Anterior cingulate cortex (tissue), 58 donors: ENCODE measurements at regions not wholly inside any gene's neighbourhood (a gene's known extent, or its start where the extent isn't known, plus 50 kb on each side); places are given as distances from the start of the nearest gene placed in this dataset.

ENCODE experiments used
- DNase-seq, 58 donors: peaks; one replicate each; lab custom pipeline; 2025; lab: John Stamatoyannopoulos, UW

GRCh38 chr10:78155722-78156121 is 122.1 kb downstream of the RPS24 start:
- DNase-seq = no peak

GRCh38 chr10:78160591-78160990 is 126.9 kb downstream of the RPS24 start:
- DNase-seq = no peak

GRCh38 chr10:78162853-78163252 is 129.2 kb downstream of the RPS24 start:
- no peak for DNase-seq

GRCh38 chr10:78164702-78165101 is 131.0 kb downstream of the RPS24 start:
- peak in 4 of 58 donors; percentile 6 to 13 (median 8) for DNase-seq

- DNase-seq = no peak
Measured at GRCh38 chr10:78165172-78165571, 131.5 kb downstream of the RPS24 start.

DNA sequence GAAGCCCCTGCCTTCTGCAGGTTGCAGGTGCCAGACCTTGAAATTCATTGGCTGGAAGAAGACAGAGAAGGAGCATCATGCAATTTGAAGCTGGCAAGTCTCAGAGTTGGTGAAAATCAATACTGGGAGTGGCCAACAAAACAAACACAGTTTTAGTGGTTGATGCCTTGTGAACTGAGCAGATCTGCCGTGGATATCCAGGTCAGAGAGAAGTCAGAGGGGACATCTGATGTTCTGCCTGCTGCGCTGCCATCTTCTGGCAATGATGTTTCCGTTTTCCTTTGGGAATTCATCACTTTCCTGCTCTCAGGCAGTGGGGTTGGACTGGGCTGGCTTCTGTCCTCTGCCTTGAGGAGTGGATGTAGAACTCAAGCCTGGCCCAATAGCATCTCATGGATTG is 132.0 kb downstream of the RPS24 start:
- DNase-seq = peak in 1 of 58 donors; percentile 11

DNA sequence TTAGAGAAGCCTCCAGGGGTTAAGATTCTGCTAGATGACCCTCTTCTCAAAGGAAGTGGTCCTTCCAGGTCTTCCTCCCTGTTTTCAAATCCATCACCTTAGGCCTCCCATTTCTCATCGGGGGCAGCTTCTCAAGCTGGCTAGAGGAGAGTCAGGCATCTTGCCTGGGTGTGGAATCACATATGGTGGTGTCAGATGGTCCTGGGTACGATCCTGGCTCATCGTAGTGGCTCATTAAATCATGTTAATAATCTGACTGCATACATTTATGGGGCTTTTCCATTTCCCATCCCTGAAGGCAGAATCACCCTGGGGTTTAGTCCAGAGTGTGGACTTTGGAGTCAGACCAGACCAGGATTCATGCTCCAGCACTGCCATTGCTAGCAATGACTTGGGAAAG is 132.6 kb downstream of the RPS24 start:
- no peak for DNase-seq

- DNase-seq = no peak
Measured at GRCh38 chr10:78169214-78169613, 135.6 kb downstream of the RPS24 start.

GRCh38 chr10:78170026-78170475 is 136.4 kb downstream of the RPS24 start:
- DNase-seq = no peak

DNA sequence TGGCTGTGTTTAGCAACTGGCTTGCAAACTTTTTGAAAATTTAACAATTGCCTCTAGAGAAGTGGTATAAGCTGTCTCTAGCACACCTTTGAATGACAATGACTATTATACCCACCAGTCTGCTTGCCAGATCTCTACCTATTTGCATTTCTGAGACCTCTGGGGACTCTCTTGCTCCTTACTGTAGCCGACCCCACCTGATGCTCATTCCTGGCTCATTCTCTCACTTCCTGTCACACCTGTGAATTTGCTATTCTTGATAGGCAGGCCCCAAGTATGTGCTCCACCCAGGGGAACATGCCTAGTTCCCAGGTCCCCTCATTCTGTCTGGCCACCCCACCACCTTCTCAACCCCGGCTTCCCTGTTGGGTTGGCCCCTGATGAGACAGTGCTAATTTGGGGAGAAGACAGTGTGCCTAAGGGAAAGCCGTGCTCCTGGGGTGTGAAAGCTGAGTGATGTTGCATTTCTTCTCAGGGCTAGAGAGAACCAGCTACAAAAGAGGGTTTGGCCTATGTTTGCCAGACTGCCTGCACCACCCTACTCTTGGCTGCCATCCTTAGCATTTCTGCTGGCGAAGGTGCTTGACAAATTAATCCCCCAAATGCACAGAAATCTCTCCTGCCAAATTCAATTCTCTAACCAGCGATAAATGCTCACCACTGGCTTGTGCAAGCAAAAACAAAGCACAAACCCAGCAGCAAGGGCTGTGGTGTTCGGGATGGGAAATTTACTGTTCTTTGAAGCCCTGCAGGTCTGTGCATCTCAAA is 138.2 kb downstream of the RPS24 start:
- no peak for DNase-seq

DNA sequence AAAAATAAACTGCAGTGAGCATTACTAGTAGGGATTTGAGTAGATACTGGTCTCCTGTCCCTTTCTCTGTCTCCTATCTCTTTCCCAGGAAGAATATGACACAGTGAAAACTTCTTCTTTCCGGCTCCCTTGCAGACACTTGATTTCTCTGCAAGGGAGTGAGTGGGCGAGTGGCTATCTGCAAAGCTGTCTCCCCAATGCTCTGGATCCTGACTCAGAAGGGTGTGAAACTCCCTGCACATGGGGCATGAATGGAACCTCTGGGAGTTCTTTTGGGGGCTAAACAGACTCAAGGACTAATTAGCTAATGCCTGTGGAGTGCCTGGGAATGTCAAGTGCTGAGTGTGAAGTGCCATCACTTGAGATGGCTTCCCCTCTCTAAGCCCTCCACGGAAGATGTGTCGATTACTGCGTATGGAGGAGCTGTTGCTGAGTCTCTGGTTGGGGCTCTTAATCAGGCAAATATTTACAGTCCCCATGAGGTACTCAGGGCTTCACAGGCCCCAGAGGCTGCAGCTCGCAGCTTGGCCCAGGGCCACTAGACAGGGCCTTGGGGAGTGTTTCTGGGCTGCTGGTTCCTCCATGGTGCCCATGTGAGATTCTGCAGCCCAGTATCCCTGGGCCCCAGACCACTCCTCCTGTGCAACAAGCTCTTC is 139.8 kb downstream of the RPS24 start:
- DNase-seq = no peak

GRCh38 chr10:78175444-78176015 is 141.9 kb downstream of the RPS24 start:
- DNase-seq = no peak

- peak in 56 of 58 donors; percentile 29 to 95 (median 85) for DNase-seq
Measured at GRCh38 chr10:78176320-78177317, 143.0 kb downstream of the RPS24 start.

- peak in 6 of 58 donors; percentile 4 to 62 (median 40) for DNase-seq
Measured at GRCh38 chr10:78177491-78178185, 144.0 kb downstream of the RPS24 start.

DNA sequence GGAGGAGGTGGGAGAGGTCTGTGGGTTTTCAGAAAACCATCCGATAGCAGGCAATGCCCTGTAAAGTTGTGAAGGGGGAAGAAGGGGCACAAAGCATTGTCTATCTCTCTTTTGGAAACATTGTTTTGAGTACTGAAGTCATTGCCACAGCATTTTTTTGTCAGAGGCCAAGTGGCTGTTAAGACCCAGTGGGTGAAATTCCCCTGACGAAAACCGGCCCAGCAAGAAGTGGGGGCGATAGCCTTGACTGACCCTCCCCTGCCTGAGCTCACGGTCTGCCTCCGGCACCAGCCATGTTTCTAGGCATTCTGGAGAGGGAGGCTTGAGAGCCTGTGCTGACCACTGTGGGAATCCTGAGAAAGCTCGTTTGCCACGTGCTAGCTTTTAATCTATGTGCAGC is 144.7 kb downstream of the RPS24 start:
- DNase-seq = no peak

GRCh38 chr10:78178940-78179339 is 145.3 kb downstream of the RPS24 start:
- peak in 31 of 58 donors; percentile 9 to 69 (median 28) for DNase-seq

GRCh38 chr10:78179886-78180705 is 146.4 kb downstream of the RPS24 start:
- DNase-seq = no peak

GRCh38 chr10:78181381-78182055 is 147.9 kb downstream of the RPS24 start:
- no peak for DNase-seq
